HEK293T (cell line): ENCODE measurements at regions not wholly inside any gene's neighbourhood (a gene's known extent, or its start where the extent isn't known, plus 50 kb on each side); places are given as distances from the start of the nearest gene placed in this dataset.

Source experiments
- BHLHE40 ChIP-seq: fragments of 450-650 bp; IDR thresholded peaks from 2 replicates; pipeline ENCODE4 v1.6.1; 2016; ENCODE audit warnings: mild to moderate bottlenecking, moderate library complexity, borderline replicate concordance
- ELF4 ChIP-seq: fragments of 450-650 bp; IDR thresholded peaks from 2 replicates; pipeline ENCODE4 v1.6.1; 2017; ENCODE audit warnings: antibody characterized with exemption
- FOXA1 ChIP-seq: fragments of 450-650 bp; IDR thresholded peaks from 2 replicates; pipeline ENCODE4 v1.6.1; 2016; ENCODE audit warnings: mild to moderate bottlenecking
- HDGF ChIP-seq: fragments of 450-650 bp; IDR thresholded peaks from 2 replicates; pipeline ENCODE4 v1.6.1; 2017; ENCODE audit warnings: antibody characterized with exemption, borderline replicate concordance
- L3MBTL2 ChIP-seq: fragments of 450-650 bp; conservative IDR thresholded peaks from 2 replicates; pipeline ENCODE4 v1.6.1; 2016; ENCODE audit warnings: mild to moderate bottlenecking
- LEF1 ChIP-seq: fragments of 450-650 bp; IDR thresholded peaks from 2 replicates; pipeline ENCODE4 v1.6.1; 2017; ENCODE audit warnings: mild to moderate bottlenecking, borderline replicate concordance
- NFRKB ChIP-seq: fragments of 450-650 bp; IDR thresholded peaks from 2 replicates; pipeline ENCODE4 v1.6.1; 2016; ENCODE audit warnings: mild to moderate bottlenecking, moderate library complexity
- SP1 ChIP-seq: fragments of 450-650 bp; IDR thresholded peaks from 2 replicates; pipeline ENCODE4 v1.6.1; 2017
- SUZ12 ChIP-seq: fragments of 450-650 bp; IDR thresholded peaks from 2 replicates; pipeline ENCODE4 v1.6.1; 2016; ENCODE audit warnings: mild to moderate bottlenecking
- TARDBP ChIP-seq: fragments of 450-650 bp; IDR thresholded peaks from 2 replicates; pipeline ENCODE4 v1.6.1; 2016
- ZNF384 ChIP-seq: fragments of 450-650 bp; IDR thresholded peaks from 2 replicates; pipeline ENCODE4 v1.6.1; 2016
- TF ChIP-seq, protein P1 (sequence below): fragments of 450-650 bp; IDR thresholded peaks from 2 replicates; pipeline ENCODE4 v1.6.1; 2016

DNA sequence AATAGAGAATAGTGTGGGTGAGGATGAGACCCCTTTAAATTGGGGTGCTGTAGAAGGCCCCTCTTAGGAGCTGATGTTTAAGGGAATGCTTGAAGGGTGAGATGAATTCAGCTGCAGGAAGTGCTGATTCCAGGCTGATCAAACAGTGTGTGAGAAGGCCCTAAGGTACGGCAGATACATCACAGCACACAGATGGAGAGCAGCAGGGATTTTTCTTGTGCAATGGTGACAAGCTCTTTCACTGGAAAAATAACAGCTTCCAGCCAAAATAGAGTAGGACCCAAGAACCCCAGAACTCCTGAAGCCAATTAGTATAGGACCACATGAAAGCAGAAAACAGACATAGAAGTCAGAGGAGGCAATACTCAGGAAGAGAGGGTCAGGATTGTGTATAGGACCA is 296.9 kb downstream of the ADRA2A start:
- no peak for TF ChIP-seq TARDBP
- no peak for TF ChIP-seq SP1
- no peak for TF ChIP-seq BHLHE40
- TF ChIP-seq NFRKB, result no peak
- no peak for TF ChIP-seq HDGF
- TF ChIP-seq, protein P1, sequence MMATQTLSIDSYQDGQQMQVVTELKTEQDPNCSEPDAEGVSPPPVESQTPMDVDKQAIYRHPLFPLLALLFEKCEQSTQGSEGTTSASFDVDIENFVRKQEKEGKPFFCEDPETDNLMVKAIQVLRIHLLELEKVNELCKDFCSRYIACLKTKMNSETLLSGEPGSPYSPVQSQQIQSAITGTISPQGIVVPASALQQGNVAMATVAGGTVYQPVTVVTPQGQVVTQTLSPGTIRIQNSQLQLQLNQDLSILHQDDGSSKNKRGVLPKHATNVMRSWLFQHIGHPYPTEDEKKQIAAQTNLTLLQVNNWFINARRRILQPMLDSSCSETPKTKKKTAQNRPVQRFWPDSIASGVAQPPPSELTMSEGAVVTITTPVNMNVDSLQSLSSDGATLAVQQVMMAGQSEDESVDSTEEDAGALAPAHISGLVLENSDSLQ, result no peak
- TF ChIP-seq SUZ12, result no peak
- no peak for TF ChIP-seq L3MBTL2
- no peak for TF ChIP-seq LEF1
- no peak for TF ChIP-seq ZNF384
- TF ChIP-seq FOXA1, result no peak
- TF ChIP-seq ELF4, result no peak
